Gastroesophageal sphincter (tissue), 3 donors: ENCODE measurements at regions not wholly inside any gene's neighbourhood (a gene's known extent, or its start where the extent isn't known, plus 50 kb on each side); places are given as distances from the start of the nearest gene placed in this dataset.

Experiments used
- CTCF ChIP-seq, 4 experiments: fragments of 200-600 bp in 2 of 4; fragments of 450-650 bp in 2 of 4; sonication (generic) in 1 of 4; IDR thresholded peaks; one replicate each; pipeline ENCODE4 v1.5.1; 2017 to 2019; ENCODE audit warnings: antibody characterized with exemption in 4 of 4, mild to moderate bottlenecking in 2 of 4, moderate library complexity in 2 of 4
- POLR2A ChIP-seq, 2 donors: fragments of 450-650 bp; IDR thresholded peaks; one replicate each; pipeline ENCODE4 v1.6.1; 2017; ENCODE audit warnings: antibody characterized with exemption in 2 of 2, mild to moderate bottlenecking in 2 of 2, moderate library complexity in 1 of 2

- TF ChIP-seq CTCF (IDR thresholded peaks at IDR 0.05) (no peak), POLR2A (IDR thresholded peaks at IDR 0.05) (no peak)
Measured at GRCh38 chr12:63037746-63038712, 103.1 kb upstream of the PPM1H start.
